NCI-H146 (cell line): ENCODE measurements at regions not wholly inside any gene's neighbourhood (a gene's known extent, or its start where the extent isn't known, plus 50 kb on each side); places are given as distances from the start of the nearest gene placed in this dataset.
A peak's percentile ranks its signal among the peaks of the same experiment; 100 is the strongest.

ENCODE experiments used
- DNase-seq: peaks from one replicate; lab custom pipeline; 2025; lab: John Stamatoyannopoulos, UW

DNA sequence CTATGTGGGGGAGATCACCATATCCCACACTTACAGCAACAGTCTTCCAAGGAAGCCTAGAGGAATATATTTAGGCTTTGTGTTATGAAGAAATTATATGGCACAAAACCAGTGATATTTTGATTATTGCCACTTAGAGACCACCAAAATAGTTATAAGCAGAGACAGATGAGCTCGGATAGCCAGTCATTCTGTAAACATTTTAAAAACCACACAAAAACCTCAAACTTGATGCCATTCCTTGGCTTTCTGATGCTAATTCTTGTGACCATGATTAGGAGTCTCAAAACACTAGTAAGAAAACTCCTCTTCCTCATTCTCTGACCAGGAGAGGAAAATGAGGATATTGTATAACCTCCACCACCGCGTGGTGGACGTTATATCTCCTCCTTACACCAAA is 496.4 kb downstream of the FOXO1 start:
- no peak for DNase-seq

GRCh38 chr13:40170982-40171381 is 495.5 kb downstream of the FOXO1 start:
- no peak for DNase-seq

DNA sequence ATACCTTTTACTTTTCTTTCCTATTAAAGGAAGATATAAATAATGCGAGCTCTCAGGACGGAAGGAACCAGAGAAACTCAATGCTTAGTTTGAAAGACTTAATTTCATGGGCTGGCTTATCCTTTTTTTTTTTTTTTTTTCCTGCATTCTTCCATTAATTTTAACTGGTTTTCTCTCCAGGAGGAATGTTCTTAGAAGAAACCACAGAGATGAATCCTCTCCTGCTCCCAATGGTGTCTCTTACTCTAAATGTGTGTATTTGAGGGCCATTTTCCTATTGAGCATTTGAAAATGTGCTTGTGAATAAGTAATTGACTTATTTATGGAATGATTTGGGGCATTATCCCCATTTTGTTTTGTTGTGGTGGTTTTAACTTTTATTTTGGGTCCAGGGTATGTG is 494.9 kb downstream of the FOXO1 start:
- DNase-seq, result no peak

GRCh38 chr13:40172149-40172591 is 494.3 kb downstream of the FOXO1 start:
- no peak for DNase-seq

DNA sequence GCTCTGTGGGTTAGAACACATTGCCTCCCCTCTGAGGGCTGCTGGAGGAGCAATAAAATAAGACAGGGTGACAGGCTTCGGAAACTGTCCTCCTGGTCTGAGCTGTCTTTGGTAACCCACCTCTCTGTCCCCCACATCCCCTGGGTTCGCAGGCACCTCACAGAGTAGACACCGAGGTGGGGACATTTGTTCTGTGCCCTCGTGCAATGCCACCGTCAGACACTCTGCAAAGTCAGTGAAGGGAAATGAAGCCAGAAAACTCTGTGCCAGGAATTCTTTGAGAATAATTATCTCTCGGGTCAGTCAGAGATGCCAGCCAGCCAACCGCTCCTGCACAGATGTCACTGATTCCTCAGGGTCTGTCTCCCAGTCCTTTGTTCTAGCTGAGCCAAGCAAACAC is 493.6 kb downstream of the FOXO1 start:
- no peak for DNase-seq

DNA sequence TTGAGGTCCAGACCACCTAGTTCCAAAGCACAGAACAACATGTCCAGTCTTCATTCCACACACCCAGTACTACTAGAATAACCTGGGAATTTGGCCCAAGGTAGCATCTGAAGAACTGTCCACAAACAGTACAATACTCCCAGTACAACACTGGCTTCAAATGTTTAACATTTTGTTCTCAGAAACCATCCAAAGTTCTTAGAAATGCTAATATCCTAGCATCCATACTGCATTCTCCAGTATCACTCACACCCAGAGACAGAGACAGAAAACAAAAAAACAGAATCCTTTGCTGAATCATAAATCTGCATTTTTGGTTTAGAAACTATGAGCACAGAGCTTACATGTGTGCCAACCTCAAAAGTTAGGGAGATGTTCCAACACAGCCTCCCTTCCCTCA is 490.8 kb downstream of the FOXO1 start:
- no peak for DNase-seq

DNA sequence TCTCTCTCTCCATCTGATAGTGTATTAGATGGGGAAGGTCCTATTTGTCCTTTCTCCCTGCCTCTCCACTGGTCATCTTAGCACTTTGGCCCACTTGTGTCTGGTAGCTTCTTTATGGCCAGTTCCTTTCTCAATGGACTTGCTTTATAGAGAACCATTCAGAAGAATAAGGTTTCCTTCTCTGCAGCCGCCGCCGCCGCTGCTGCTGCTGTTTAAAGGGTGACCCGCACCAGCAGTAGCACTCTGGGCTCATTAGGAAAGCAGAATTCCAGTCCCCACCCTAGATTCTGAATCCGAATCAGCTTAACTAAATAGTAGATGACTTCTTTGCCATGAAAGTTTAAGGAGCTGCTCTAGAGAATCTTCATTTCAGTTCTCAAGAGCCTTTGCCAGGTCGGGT is 490.2 kb downstream of the FOXO1 start:
- no peak for DNase-seq

GRCh38 chr13:40178130-40178529 is 488.3 kb downstream of the FOXO1 start:
- no peak for DNase-seq

GRCh38 chr13:40179445-40180281 is 486.8 kb downstream of the FOXO1 start:
- DNase-seq, result peak; percentile 33

GRCh38 chr13:40180776-40181175 is 485.7 kb downstream of the FOXO1 start:
- DNase-seq, result no peak

DNA sequence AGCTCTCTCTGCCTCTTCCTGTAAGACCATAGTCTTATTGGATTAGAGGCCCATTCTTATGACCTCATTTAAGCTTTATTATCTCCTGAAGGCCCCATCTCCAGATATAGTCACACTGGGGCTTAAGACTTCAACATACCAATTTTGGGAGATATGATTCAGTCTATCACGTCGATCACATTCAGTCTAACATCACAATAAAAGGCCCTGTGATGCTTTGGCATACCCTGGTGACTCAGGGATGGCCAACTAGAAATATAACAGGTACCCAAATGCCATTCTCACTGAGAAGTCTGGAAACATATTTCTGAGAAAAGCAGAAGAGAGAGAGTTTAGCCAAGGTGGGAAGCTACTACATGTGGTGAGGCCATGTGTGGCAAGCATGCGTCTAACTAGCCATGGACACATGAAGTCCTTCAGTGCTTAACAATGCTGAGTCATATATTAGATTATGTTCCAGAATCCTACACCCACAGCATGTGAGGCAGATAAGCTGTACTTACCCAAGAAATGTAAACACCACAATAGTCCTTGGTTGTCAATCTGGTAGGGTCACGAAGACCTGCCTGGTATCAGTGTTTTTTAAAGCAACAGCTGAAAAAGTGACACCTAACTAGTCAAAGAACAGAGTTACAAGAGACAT is 485.1 kb downstream of the FOXO1 start:
- peak; percentile 5 for DNase-seq

DNA sequence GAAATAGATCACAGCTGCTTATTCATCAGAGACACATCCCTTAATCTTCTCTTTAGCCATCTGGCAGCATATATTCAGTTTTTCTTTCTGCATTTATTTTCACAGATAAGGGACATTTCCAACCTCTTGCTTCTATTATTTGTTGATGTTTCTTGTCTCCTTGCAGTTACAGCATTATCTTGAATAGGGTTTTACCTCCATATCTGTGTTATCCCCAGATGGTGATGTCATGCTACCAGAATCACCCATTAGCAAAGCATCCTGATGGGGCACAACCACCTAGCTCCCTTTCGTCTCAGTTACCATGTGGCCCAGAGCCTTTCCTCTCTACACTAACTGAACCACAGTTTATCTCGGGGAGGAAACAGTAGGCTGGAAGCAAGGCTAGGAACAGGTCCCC is 483.9 kb downstream of the FOXO1 start:
- DNase-seq, result no peak

DNA sequence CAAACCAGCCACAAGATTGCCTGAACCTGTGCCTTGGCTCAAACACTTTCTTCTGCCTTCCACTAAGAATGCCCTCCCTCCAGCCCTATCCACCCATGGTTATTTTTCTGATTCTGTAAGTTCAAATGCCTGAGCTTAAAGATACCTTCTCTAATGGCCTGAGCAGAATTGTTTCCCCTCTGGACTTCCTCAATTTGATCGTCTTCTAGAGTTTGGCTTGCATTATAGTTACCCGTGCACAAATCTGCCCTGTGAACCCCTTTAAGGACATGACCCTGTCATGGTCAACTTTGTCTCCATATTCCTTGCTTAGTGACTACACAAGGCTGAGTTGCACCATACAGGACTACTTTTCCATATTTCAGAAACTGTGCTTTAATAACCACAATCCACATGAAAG is 481.0 kb downstream of the FOXO1 start:
- DNase-seq, result no peak

- DNase-seq, result no peak
These were observed 480.4 kb downstream of the FOXO1 start for GRCh38 chr13:40186041-40186440.

- no peak for DNase-seq
These were observed 479.7 kb downstream of the FOXO1 start for GRCh38 chr13:40186626-40187323.

- DNase-seq, result peak; percentile 37
These were observed 479.1 kb downstream of the FOXO1 start for GRCh38 chr13:40187324-40187795.

DNA sequence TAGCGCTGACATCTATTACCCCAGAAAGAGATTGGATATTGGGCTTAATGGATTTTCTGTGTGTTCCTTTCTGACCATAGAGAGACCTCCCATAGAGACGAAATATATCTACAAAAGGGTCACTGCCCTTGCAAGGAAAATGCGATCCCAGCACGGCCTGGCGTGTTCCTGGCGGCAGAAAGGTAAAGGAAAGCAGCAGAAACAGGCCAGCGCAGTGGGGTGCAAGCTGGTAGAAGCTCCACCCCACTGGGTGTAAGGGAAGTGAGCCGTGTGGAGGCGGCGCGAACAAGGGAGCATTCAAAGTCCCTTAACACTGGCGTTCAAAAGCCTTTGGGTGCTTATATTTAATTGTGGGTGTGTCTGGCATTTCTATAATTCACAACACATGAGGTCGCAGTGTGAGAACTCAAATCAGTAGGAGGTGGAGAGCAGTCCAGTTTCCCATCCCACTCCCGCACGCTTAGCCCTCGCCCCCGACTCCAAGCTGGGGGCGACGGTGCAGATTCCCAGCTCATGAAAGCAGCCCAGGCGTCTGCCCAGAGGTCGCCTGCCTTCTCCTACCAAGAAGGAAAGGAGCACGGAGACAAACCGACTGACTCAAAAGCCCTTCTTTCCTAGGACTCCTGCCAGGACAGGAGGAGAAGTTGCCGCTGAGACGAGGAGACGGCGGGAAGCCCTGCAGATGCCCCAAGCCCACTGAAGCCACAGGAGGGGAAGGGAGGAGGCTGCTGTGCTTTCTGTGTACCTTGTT is 478.4 kb downstream of the FOXO1 start:
- peak; percentile 17 for DNase-seq

DNA sequence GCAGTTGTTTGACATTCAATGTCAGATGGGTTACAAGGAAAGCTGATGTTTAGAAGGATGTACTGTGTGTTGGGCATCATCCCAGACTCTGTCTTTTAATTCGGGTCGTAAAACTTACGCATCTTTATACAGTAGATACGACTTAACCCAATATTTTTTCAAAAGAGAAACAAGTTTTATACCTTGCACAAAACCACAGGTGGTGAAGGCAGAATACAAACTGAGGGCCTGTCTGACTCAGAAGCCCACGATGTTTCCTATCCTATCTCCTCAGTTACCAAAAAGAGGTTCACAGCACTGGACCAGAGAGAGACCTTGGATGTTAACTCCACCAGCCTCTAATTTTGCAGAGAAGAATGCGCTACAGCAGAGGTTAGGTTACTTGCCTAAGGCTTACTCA is 477.0 kb downstream of the FOXO1 start:
- no peak for DNase-seq

- DNase-seq, result no peak
These were observed 476.4 kb downstream of the FOXO1 start for GRCh38 chr13:40189898-40190630.

DNA sequence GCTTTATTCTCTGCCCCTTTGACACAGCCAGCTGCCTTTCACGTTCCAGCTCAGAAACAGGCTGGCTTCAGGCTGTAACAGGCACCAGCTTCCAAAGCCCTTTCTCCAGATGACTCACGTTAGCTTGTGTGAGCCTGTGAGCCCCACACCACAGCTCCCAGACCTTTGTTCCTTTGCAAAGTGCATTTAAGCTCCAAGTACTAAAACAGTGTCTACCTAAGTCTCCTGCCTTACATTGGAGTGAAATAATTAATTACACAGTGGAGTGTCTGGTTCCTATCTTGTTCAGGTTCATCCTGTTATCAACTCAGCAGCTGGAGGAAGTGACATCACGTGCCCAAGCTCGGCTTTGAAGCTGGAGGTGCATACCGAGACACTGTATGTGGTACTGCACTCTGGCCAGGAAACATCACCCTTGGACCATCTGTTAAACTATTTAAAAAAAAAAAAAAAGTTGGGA is 475.8 kb downstream of the FOXO1 start:
- peak; percentile 24 for DNase-seq
